Trophoblast cell (in vitro differentiated cells and primary cell): ENCODE measurements at regions not wholly inside any gene's neighbourhood (a gene's known extent, or its start where the extent isn't known, plus 50 kb on each side); places are given as distances from the start of the nearest gene placed in this dataset.
"Not testable (repeated sequence)": the region's sequence is repeated elsewhere in the genome, so short reads cannot be mapped to it uniquely, and the experiment has no call there.

Experiments used
- DNase-seq, 2 donors: peaks; one replicate each; pipeline ENCODE4 v3.0.0-alpha.2; 2016
- H2AFZ ChIP-seq: 2 replicates; pipeline ENCODE4 v1.6.1; 2013; ENCODE audit warnings: low read length, moderate library complexity, mild to moderate bottlenecking; ENCODE audit not compliant: insufficient read depth, poor library complexity
- H2AK5ac ChIP-seq: 2 replicates; pipeline ENCODE4 v1.6.1; 2013; ENCODE audit warnings: mild to moderate bottlenecking, low read length
- H2BK120ac ChIP-seq: 2 replicates; pipeline ENCODE4 v1.6.1; 2013; ENCODE audit warnings: low read length, mild to moderate bottlenecking, moderate library complexity; ENCODE audit not compliant: insufficient read depth, poor library complexity
- H2BK12ac ChIP-seq: 2 replicates; pipeline ENCODE4 v1.6.1; 2013; ENCODE audit warnings: mild to moderate bottlenecking, low read length, moderate library complexity
- H2BK5ac ChIP-seq: 2 replicates; pipeline ENCODE4 v1.6.1; 2013; ENCODE audit warnings: low read length, low read depth, moderate library complexity, mild to moderate bottlenecking; ENCODE audit not compliant: poor library complexity
- H3K14ac ChIP-seq: 2 replicates; pipeline ENCODE4 v1.6.1; 2013; ENCODE audit warnings: mild to moderate bottlenecking, low read length
- H3K18ac ChIP-seq: 2 replicates; pipeline ENCODE4 v1.6.1; 2013; ENCODE audit warnings: mild to moderate bottlenecking, low read length
- H3K23ac ChIP-seq: 2 replicates; pipeline ENCODE4 v1.6.1; 2013; ENCODE audit warnings: low read length
- H3K27ac ChIP-seq: 2 replicates; pipeline ENCODE4 v1.5.1; 2013; ENCODE audit warnings: low read depth, mild to moderate bottlenecking, inconsistent platforms, low read length, moderate library complexity
- H3K27me3 ChIP-seq: 2 replicates; pipeline ENCODE4 v1.6.1; 2013; ENCODE audit warnings: inconsistent platforms, mild to moderate bottlenecking, low read length, moderate library complexity; ENCODE audit not compliant: insufficient read depth
- H3K36me3 ChIP-seq, 2 experiments: 1 replicate in 1 of 2; 2 replicates in 1 of 2; pipeline ENCODE4 v1.6.1; 2013; ENCODE audit warnings: low read length in 2 of 2, mild to moderate bottlenecking in 2 of 2, moderate library complexity in 1 of 2; ENCODE audit not compliant: insufficient read depth in 2 of 2, control insufficient read depth in 1 of 2
- H3K4ac ChIP-seq: 2 replicates; pipeline ENCODE4 v1.6.1; 2013; ENCODE audit warnings: low read depth, mild to moderate bottlenecking, low read length, moderate library complexity
- H3K4me1 ChIP-seq, 2 experiments: 1 replicate in 1 of 2; 2 replicates in 1 of 2; pipeline ENCODE4 v1.6.1; 2013; ENCODE audit warnings: low read length in 2 of 2, mild to moderate bottlenecking in 2 of 2, moderate library complexity in 1 of 2; ENCODE audit not compliant: insufficient read depth in 2 of 2, control insufficient read depth in 1 of 2
- H3K4me2 ChIP-seq: 2 replicates; pipeline ENCODE4 v1.6.1; 2013; ENCODE audit warnings: inconsistent platforms, mild to moderate bottlenecking, low read length, moderate library complexity
- H3K4me3 ChIP-seq: 2 replicates; pipeline ENCODE4 v1.5.1; 2013; ENCODE audit warnings: mild to moderate bottlenecking, low read depth, low read length, inconsistent platforms
- H3K79me1 ChIP-seq: one replicate; pipeline ENCODE4 v1.6.1; 2013; ENCODE audit warnings: low read length
- H3K79me2 ChIP-seq: 2 replicates; pipeline ENCODE4 v1.6.1; 2013; ENCODE audit warnings: low read length, mild to moderate bottlenecking; ENCODE audit not compliant: control insufficient read depth, insufficient read depth, poor library complexity
- H3K9ac ChIP-seq: 2 replicates; pipeline ENCODE4 v1.6.1; 2013; ENCODE audit warnings: mild to moderate bottlenecking, low read length
- H3K9me3 ChIP-seq: 2 replicates; pipeline ENCODE4 v1.6.1; 2013; ENCODE audit warnings: low read depth, mild to moderate bottlenecking, control low read depth, inconsistent platforms, low read length; ENCODE audit not compliant: insufficient read depth
- H4K12ac ChIP-seq: 2 replicates; pipeline ENCODE4 v1.6.1; 2013; ENCODE audit warnings: low read depth, mild to moderate bottlenecking, low read length, moderate library complexity
- H4K8ac ChIP-seq: 2 replicates; pipeline ENCODE4 v1.6.1; 2013; ENCODE audit warnings: low read depth, mild to moderate bottlenecking, low read length, moderate library complexity
- H4K91ac ChIP-seq: one replicate; pipeline ENCODE4 v1.6.1; 2013; ENCODE audit warnings: low read depth, mild to moderate bottlenecking, low read length, moderate library complexity
- WGBS: extraction: QIAGEN DNeasy Blood & Tissue Kit; methylation state at CpG from one replicate; pipeline ENCODE4 v1.1.7; 2013; ENCODE audit warnings: missing lambda C conversion rate; ENCODE audit not compliant: insufficient read length, insufficient coverage; ENCODE audit errors: extremely low coverage; 5-methylcytosine and 5-hydroxymethylcytosine counted together

DNA sequence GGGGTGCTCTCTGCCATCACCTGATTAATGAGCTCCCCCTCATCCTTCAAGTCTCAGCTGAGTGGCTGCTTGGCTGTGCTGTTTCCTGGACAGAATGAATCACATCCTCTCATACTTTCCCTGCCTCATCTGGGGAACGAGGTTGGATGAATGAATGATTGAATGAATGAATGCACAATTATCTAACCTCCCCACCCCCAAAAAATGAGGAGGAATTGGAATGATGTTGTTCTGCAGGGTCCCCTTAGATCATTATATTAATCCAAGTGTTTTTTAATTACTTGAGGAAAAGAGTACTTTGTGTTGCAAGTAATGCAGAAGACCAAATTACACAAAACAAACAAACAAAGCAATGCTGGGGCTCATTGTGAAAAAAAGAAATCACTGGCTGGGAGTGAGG is 240.2 kb downstream of the BUB3 start:
- Histone ChIP-seq H3K79me1 (no peaks in the 10 kb centered on the region), H4K91ac (no peak overlapping the region), H3K79me2 (no peaks in the 10 kb centered on the region), H2AFZ (no peak overlapping the region), H4K12ac (no peak overlapping the region), H3K4ac (no peak overlapping the region), H3K27ac (no peak overlapping the region), H3K36me3 (no peaks in the 10 kb centered on the region), H3K23ac (no peak overlapping the region), H3K18ac (no peak overlapping the region), H3K4me1 (peaks cover 3% of the 10 kb centered on the region in 2 experiments), H3K14ac (no peak overlapping the region), H3K4me2 (no peak overlapping the region), H2BK12ac (no peak overlapping the region), H3K27me3 (no peaks in the 10 kb centered on the region), H3K9ac (no peak overlapping the region), H3K9me3 (peaks cover 11% of the 10 kb centered on the region), H2AK5ac (no peak overlapping the region), H4K8ac (no peak overlapping the region), H2BK120ac (no peak overlapping the region), H2BK5ac (no peak overlapping the region), H3K4me3 (no peak overlapping the region)
- no peak for DNase-seq
- WGBS, result no CpG with 5 or more reads among the region's 1 CpG

DNA sequence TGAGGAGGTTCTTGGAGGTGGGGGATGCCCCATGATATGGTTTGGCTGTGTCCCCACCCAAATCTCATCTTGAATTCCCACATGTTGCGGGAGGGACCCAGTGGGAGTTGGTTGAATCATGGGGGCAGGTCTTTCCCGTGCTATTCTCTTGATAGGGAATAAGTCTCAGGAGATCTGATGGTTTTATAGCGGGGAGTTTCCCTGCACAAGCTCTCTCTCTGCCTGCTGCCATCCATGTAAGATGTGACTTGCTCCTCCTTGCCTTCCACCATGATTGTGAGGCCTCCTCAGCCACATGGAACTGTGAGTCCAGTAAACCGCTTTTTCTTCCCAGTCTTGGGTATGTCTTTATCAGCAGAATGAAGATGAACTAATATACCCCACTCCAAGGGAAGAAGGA is 241.0 kb downstream of the BUB3 start:
- not testable (repeated sequence) for H3K4me1 ChIP-seq, H2AFZ ChIP-seq, H3K36me3 ChIP-seq, H2BK5ac ChIP-seq, H2AK5ac ChIP-seq, H3K27ac ChIP-seq, H3K9ac ChIP-seq, H4K8ac ChIP-seq, H2BK120ac ChIP-seq, H3K4me2 ChIP-seq, H2BK12ac ChIP-seq, H3K4me3 ChIP-seq, H4K12ac ChIP-seq, H3K79me1 ChIP-seq, H3K4ac ChIP-seq, H3K23ac ChIP-seq, H3K18ac ChIP-seq, H3K14ac ChIP-seq, H4K91ac ChIP-seq, H3K27me3 ChIP-seq, DNase-seq, H3K79me2 ChIP-seq
- peaks cover 13% of the 10 kb centered on the region for H3K9me3 ChIP-seq
- whole genome bisulfite sequencing, result no CpG with 5 or more reads among the region's 4 CpGs

DNA sequence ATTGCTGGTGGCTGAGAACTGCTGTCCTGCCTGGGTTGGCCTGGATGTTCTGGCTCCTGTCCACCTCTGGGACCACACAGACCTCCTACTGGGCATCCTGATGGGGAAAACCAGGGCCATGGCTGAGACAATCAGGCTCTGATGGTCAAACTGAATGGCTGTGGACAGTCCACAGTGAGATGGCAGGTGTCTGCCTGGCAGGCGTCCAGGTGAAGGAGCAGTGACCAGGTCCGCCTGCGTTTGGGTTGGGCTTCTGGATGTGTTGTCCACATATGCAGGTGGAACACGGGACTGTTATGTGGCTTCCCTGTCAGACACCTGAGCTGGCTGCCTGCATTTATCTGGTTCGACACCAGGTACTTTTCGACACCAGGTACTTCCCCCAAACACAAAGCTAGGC is 241.7 kb downstream of the BUB3 start:
- Histone ChIP-seq H3K4ac (no peak overlapping the region), H3K4me2 (no peak overlapping the region), H4K12ac (no peak overlapping the region), H3K79me2 (no peaks in the 10 kb centered on the region), H3K18ac (no peak overlapping the region), H3K23ac (no peak overlapping the region), H2BK12ac (no peak overlapping the region), H4K8ac (no peak overlapping the region), H2BK120ac (no peak overlapping the region), H3K4me3 (no peak overlapping the region), H3K79me1 (no peaks in the 10 kb centered on the region), H3K36me3 (no peaks in the 10 kb centered on the region), H3K9ac (no peak overlapping the region), H2AK5ac (no peak overlapping the region), H3K27me3 (no peaks in the 10 kb centered on the region), H2BK5ac (no peak overlapping the region), H3K14ac (no peak overlapping the region), H3K9me3 (peaks cover 13% of the 10 kb centered on the region), H4K91ac (no peak overlapping the region), H3K27ac (no peak overlapping the region), H2AFZ (no peak overlapping the region), H3K4me1 (peaks cover 3% of the 10 kb centered on the region in 2 experiments)
- DNase-seq, result no peak
- WGBS, result no CpG with 5 or more reads among the region's 6 CpGs

- H4K8ac ChIP-seq, result no peak overlapping the region
- H3K9ac ChIP-seq, result no peak overlapping the region
- H2BK12ac ChIP-seq, result no peak overlapping the region
- H3K27me3 ChIP-seq, result no peaks in the 10 kb centered on the region
- H4K91ac ChIP-seq, result no peak overlapping the region
- H3K18ac ChIP-seq, result no peak overlapping the region
- H3K79me1 ChIP-seq, result no peaks in the 10 kb centered on the region
- H2BK120ac ChIP-seq, result no peak overlapping the region
- no peak overlapping the region for H3K4ac ChIP-seq
- no peak overlapping the region for H3K4me3 ChIP-seq
- no peaks in the 10 kb centered on the region for H3K4me1 ChIP-seq
- no peak overlapping the region for H3K14ac ChIP-seq
- no peak for DNase-seq
- H2AFZ ChIP-seq, result no peak overlapping the region
- H4K12ac ChIP-seq, result no peak overlapping the region
- no peaks in the 10 kb centered on the region for H3K79me2 ChIP-seq
- H3K9me3 ChIP-seq, result peaks cover 15% of the 10 kb centered on the region
- H3K4me2 ChIP-seq, result no peak overlapping the region
- WGBS, result no CpG with 5 or more reads among the region's 4 CpGs
- no peak overlapping the region for H3K27ac ChIP-seq
- no peaks in the 10 kb centered on the region for H3K36me3 ChIP-seq
- H2BK5ac ChIP-seq, result no peak overlapping the region
- no peak overlapping the region for H3K23ac ChIP-seq
- H2AK5ac ChIP-seq, result no peak overlapping the region
Measured at GRCh38 chr10:123398180-123398591, 244.0 kb downstream of the BUB3 start.
